ENCODE measurements at regions not wholly inside any gene's neighbourhood (a gene's known extent, or its start where the extent isn't known, plus 50 kb on each side); places are given as distances from the start of the nearest gene placed in this dataset.

GRCh38 chr2:21599417-21599816, 475.6 kb downstream of the TDRD15 start:
- no peak for TF ChIP-seq CTCF (conservative IDR thresholded peaks at IDR 0.05; ENCODE audit: low read depth, low read length)
- no peak for TF ChIP-seq SMC3 (IDR thresholded peaks at IDR 0.05; ENCODE audit: low read depth, low read length)
- TF ChIP-seq POLR2A (IDR thresholded peaks at IDR 0.05; ENCODE audit: low read depth, low read length): no peak
- no peak for TF ChIP-seq USF2 (IDR thresholded peaks at IDR 0.05; ENCODE audit: low read depth, low read length)
- TF ChIP-seq CEBPB (IDR thresholded peaks at IDR 0.05; ENCODE audit: low read depth, low read length): no peak
- no peak for TF ChIP-seq MAFK (IDR thresholded peaks at IDR 0.05; ENCODE audit: low read depth, low read length)
- TF ChIP-seq RAD21 (IDR thresholded peaks at IDR 0.05; ENCODE audit: low read length): no peak
- no peak for TF ChIP-seq MXI1 (IDR thresholded peaks at IDR 0.05; ENCODE audit: borderline replicate concordance, low read depth, low read length)
- TF ChIP-seq MAZ (IDR thresholded peaks at IDR 0.05; ENCODE audit: borderline replicate concordance, low read depth, low read length): no peak
- TF ChIP-seq RCOR1 (IDR thresholded peaks at IDR 0.05; ENCODE audit: insufficient replicate concordance, low read length): no peak
- TF ChIP-seq RFX5 (IDR thresholded peaks at IDR 0.05; ENCODE audit: low read depth, low read length): no peak
- no peak for TF ChIP-seq FOS (IDR thresholded peaks at IDR 0.05; ENCODE audit: low read depth, low read length)
- no peak for TF ChIP-seq CHD1 (IDR thresholded peaks at IDR 0.05; ENCODE audit: low read depth, low read length)
- TF ChIP-seq NFE2L2 (IDR thresholded peaks at IDR 0.05; ENCODE audit: low read depth, low read length): no peak

Data from IMR-90 (cell line).